Cardiac muscle cell (in vitro differentiated cells and primary cell): ENCODE measurements at regions not wholly inside any gene's neighbourhood (a gene's known extent, or its start where the extent isn't known, plus 50 kb on each side); places are given as distances from the start of the nearest gene placed in this dataset.
"Not testable (repeated sequence)": the region's sequence is repeated elsewhere in the genome, so short reads cannot be mapped to it uniquely, and the experiment has no call there.

Experiments
- DNase-seq, 2 donors: peaks; one replicate each; pipeline versions ENCODE4 v3.0.0 to v3.0.0-alpha.2; 2010 to 2017; ENCODE audit warnings: low read depth in 1 of 2, low spot score in 1 of 2
- H3K27ac ChIP-seq: fragments of 200-600 bp; sonication (generic); 2 replicates; pipeline ENCODE4 v1.5.1; 2016
- H3K27me3 ChIP-seq: fragments of 200-600 bp; sonication (generic); 2 replicates; pipeline ENCODE4 v1.6.0; 2016; ENCODE audit warnings: control low read depth
- H3K36me3 ChIP-seq: fragments of 200-600 bp; sonication (generic); 2 replicates; pipeline ENCODE4 v1.5.1; 2016; ENCODE audit warnings: control low read depth
- H3K4me1 ChIP-seq: fragments of 200-600 bp; sonication (generic); 2 replicates; pipeline ENCODE4 v1.8.1; 2017; ENCODE audit warnings: low read depth, mild to moderate bottlenecking, mixed run types
- H3K4me3 ChIP-seq: fragments of 200-600 bp; sonication (generic); 2 replicates; pipeline ENCODE4 v1.5.1; 2016; ENCODE audit warnings: mild to moderate bottlenecking
- H3K9me3 ChIP-seq: fragments of 200-600 bp; sonication (generic); 2 replicates; pipeline ENCODE4 v1.5.1; 2017; ENCODE audit warnings: low read depth, mild to moderate bottlenecking, control low read depth
- CTCF ChIP-seq: IDR thresholded peaks from 2 replicates; pipeline ENCODE4 v1.5.1; 2012; ENCODE audit warnings: low read depth, mild to moderate bottlenecking, low read length

GRCh38 chr10:16234916-16235315 lies 201.9 kb upstream of the PTER start:
- DNase-seq: no peak
- TF ChIP-seq CTCF: no peak
- H3K27me3 ChIP-seq: no peaks in the 10 kb centered on the region
- H3K4me3 ChIP-seq: no peak overlapping the region
- H3K36me3 ChIP-seq: no peaks in the 10 kb centered on the region
- no peaks in the 10 kb centered on the region for H3K9me3 ChIP-seq
- H3K4me1 ChIP-seq: no peaks in the 10 kb centered on the region
- no peak overlapping the region for H3K27ac ChIP-seq

- no peaks in the 10 kb centered on the region for H3K27me3 ChIP-seq
- no peak for TF ChIP-seq CTCF
- DNase-seq: no peak
- no peaks in the 10 kb centered on the region for H3K36me3 ChIP-seq
- no peak overlapping the region for H3K4me3 ChIP-seq
- H3K4me1 ChIP-seq: no peaks in the 10 kb centered on the region
- H3K9me3 ChIP-seq: no peaks in the 10 kb centered on the region
- no peak overlapping the region for H3K27ac ChIP-seq
Measured at GRCh38 chr10:16242446-16242845, 194.4 kb upstream of the PTER start.

GRCh38 chr10:16242859-16243613 lies 193.8 kb upstream of the PTER start:
- no peak for DNase-seq
- Histone ChIP-seq H3K4me3 (no peak overlapping the region), H3K36me3 (no peaks in the 10 kb centered on the region), H3K9me3 (no peaks in the 10 kb centered on the region), H3K27me3 (no peaks in the 10 kb centered on the region), H3K4me1 (no peaks in the 10 kb centered on the region), H3K27ac (no peak overlapping the region)
- TF ChIP-seq CTCF: no peak

GRCh38 chr10:16250136-16250535 lies 186.7 kb upstream of the PTER start:
- H3K27me3 ChIP-seq, H3K36me3 ChIP-seq, H3K27ac ChIP-seq, DNase-seq, H3K4me1 ChIP-seq, H3K4me3 ChIP-seq, H3K9me3 ChIP-seq: not testable (repeated sequence)

GRCh38 chr10:16256336-16256735 lies 180.5 kb upstream of the PTER start:
- H3K27ac ChIP-seq: no peak overlapping the region
- H3K4me1 ChIP-seq: no peaks in the 10 kb centered on the region
- no peak overlapping the region for H3K4me3 ChIP-seq
- no peak for TF ChIP-seq CTCF
- H3K9me3 ChIP-seq: no peaks in the 10 kb centered on the region
- H3K27me3 ChIP-seq: no peaks in the 10 kb centered on the region
- DNase-seq: no peak
- no peaks in the 10 kb centered on the region for H3K36me3 ChIP-seq

- Histone ChIP-seq H3K4me1 (no peaks in the 10 kb centered on the region), H3K4me3 (no peak overlapping the region), H3K36me3 (no peaks in the 10 kb centered on the region), H3K9me3 (no peaks in the 10 kb centered on the region), H3K27me3 (no peaks in the 10 kb centered on the region), H3K27ac (no peak overlapping the region)
- no peak for DNase-seq
- no peak for TF ChIP-seq CTCF
Measured at GRCh38 chr10:16258291-16259040, 178.3 kb upstream of the PTER start.
